Keratinocyte (primary cell): ENCODE measurements at regions not wholly inside any gene's neighbourhood (a gene's known extent, or its start where the extent isn't known, plus 50 kb on each side); places are given as distances from the start of the nearest gene placed in this dataset.
"Not testable (repeated sequence)": the region's sequence is repeated elsewhere in the genome, so short reads cannot be mapped to it uniquely, and the experiment has no call there.

Experiments
- DNase-seq: peaks from one replicate; pipeline ENCODE4 v3.0.0-alpha.2; 2011; ENCODE audit warnings: low read depth, missing footprints, low spot score
- FAIRE-seq: peaks from 2 replicates; lab custom pipeline; 2011; peaks lifted over from hg19 to GRCh38; lab: Jason Lieb, UNC
- H2AFZ ChIP-seq: 2 replicates; pipeline ENCODE4 v1.6.0; 2012; ENCODE audit warnings: low read length, control low read depth, inconsistent platforms; ENCODE audit not compliant: control insufficient read depth
- H3K27ac ChIP-seq: 2 replicates; pipeline ENCODE4 v1.5.1; 2011; ENCODE audit warnings: low read length; ENCODE audit not compliant: control insufficient read depth, insufficient read depth
- H3K27me3 ChIP-seq: 3 replicates; pipeline ENCODE4 v1.6.0; 2011; ENCODE audit warnings: low read length; ENCODE audit not compliant: control insufficient read depth, insufficient read depth; ENCODE audit errors: extremely low read depth
- H3K36me3 ChIP-seq, 2 experiments: 2 replicates in 1 of 2; 3 replicates in 1 of 2; pipeline ENCODE4 v1.5.1; 2011; ENCODE audit warnings: low read length in 2 of 2, mild to moderate bottlenecking in 1 of 2; ENCODE audit not compliant: control insufficient read depth in 2 of 2, insufficient read depth in 2 of 2; ENCODE audit errors: extremely low read depth in 1 of 2
- H3K4me1 ChIP-seq: 3 replicates; pipeline ENCODE4 v1.5.1; 2011; ENCODE audit warnings: low read length; ENCODE audit not compliant: control insufficient read depth, insufficient read depth; ENCODE audit errors: extremely low read depth
- H3K4me2 ChIP-seq: 3 replicates; pipeline ENCODE4 v1.6.0; 2011; ENCODE audit warnings: low read depth, low read length; ENCODE audit not compliant: control insufficient read depth, insufficient read depth; ENCODE audit errors: extremely low read depth
- H3K4me3 ChIP-seq, 3 experiments: fragments of 200-600 bp in 1 of 3; sonication (generic) in 1 of 3; 2 replicates in 2 of 3; 3 replicates in 1 of 3; pipeline ENCODE4 v1.5.1; 2011 to 2016; ENCODE audit warnings: low read length in 3 of 3, mild to moderate bottlenecking in 3 of 3, control low read depth in 2 of 3, inconsistent platforms in 1 of 3, low read depth in 1 of 3, mixed read lengths in 1 of 3, mixed run types in 1 of 3, moderate library complexity in 1 of 3; ENCODE audit not compliant: control insufficient read depth in 2 of 3, insufficient read depth in 2 of 3; ENCODE audit errors: extremely low read depth in 1 of 3
- H3K79me2 ChIP-seq: 2 replicates; pipeline ENCODE4 v1.6.0; 2012; ENCODE audit warnings: low read length; ENCODE audit not compliant: control insufficient read depth, insufficient read depth
- H3K9ac ChIP-seq: 3 replicates; pipeline ENCODE4 v1.6.0; 2011; ENCODE audit warnings: low read length; ENCODE audit not compliant: control insufficient read depth, insufficient read depth; ENCODE audit errors: extremely low read depth
- H3K9me1 ChIP-seq: 3 replicates; pipeline ENCODE4 v1.6.0; 2011; ENCODE audit warnings: low read length; ENCODE audit not compliant: control insufficient read depth, insufficient read depth; ENCODE audit errors: extremely low read depth
- H3K9me3 ChIP-seq: 2 replicates; pipeline ENCODE4 v1.5.1; 2012; ENCODE audit warnings: low read depth, low read length; ENCODE audit not compliant: control insufficient read depth
- H4K20me1 ChIP-seq: 3 replicates; pipeline ENCODE4 v1.6.0; 2011; ENCODE audit warnings: low read length; ENCODE audit not compliant: control insufficient read depth, insufficient read depth; ENCODE audit errors: extremely low read depth
- EZH2 ChIP-seq: IDR thresholded peaks from one replicate; pipeline ENCODE4 v1.6.1; 2012; ENCODE audit warnings: inconsistent platforms, mild to moderate bottlenecking, low read length, moderate library complexity
- dilution Hi-C: fragments of 300-500 bp; cut with MboI; formaldehyde crosslinking; loops from one replicate; pipeline ENCODE4 v1.7.0; 2020; ENCODE audit warnings: low sequenced_read_pairs; ENCODE audit not compliant: extremely low pct_ligation_motif_present
- TF ChIP-seq, protein P1 (sequence below), 3 experiments: IDR thresholded peaks in 1 of 3; conservative IDR thresholded peaks in 1 of 3; optimal IDR thresholded peaks in 1 of 3; 2 replicates in 2 of 3; 3 replicates in 1 of 3; pipeline versions ENCODE3 to v1.5.1; 2011; ENCODE audit warnings: low read length in 3 of 3, mild to moderate bottlenecking in 3 of 3, moderate library complexity in 2 of 3, control low read depth in 1 of 3, inconsistent platforms in 1 of 3; ENCODE audit not compliant: insufficient read depth in 2 of 3; ENCODE audit errors: extremely low read depth in 1 of 3

GRCh38 chr16:72590151-72590937 is 418.4 kb upstream of the PMFBP1 start:
- no peaks in the 10 kb centered on the region for H3K9me1 ChIP-seq
- H3K9me3 ChIP-seq: no peaks in the 10 kb centered on the region
- dilution Hi-C loops: no loop called here
- H4K20me1 ChIP-seq: no peaks in the 10 kb centered on the region
- no peaks in the 10 kb centered on the region for H3K4me1 ChIP-seq
- TF ChIP-seq, protein P1, sequence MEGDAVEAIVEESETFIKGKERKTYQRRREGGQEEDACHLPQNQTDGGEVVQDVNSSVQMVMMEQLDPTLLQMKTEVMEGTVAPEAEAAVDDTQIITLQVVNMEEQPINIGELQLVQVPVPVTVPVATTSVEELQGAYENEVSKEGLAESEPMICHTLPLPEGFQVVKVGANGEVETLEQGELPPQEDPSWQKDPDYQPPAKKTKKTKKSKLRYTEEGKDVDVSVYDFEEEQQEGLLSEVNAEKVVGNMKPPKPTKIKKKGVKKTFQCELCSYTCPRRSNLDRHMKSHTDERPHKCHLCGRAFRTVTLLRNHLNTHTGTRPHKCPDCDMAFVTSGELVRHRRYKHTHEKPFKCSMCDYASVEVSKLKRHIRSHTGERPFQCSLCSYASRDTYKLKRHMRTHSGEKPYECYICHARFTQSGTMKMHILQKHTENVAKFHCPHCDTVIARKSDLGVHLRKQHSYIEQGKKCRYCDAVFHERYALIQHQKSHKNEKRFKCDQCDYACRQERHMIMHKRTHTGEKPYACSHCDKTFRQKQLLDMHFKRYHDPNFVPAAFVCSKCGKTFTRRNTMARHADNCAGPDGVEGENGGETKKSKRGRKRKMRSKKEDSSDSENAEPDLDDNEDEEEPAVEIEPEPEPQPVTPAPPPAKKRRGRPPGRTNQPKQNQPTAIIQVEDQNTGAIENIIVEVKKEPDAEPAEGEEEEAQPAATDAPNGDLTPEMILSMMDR (optimal IDR thresholded peaks at IDR 0.05 in 1 of 3, IDR thresholded peaks at IDR 0.05 in 1 of 3, conservative IDR thresholded peaks at IDR 0.05 in 1 of 3; ENCODE audit: extremely low read depth in 1 of 3, insufficient read depth in 2 of 3, low read length in 3 of 3): no peak
- TF ChIP-seq EZH2: no peak
- H3K79me2 ChIP-seq: no peaks in the 10 kb centered on the region
- H3K27ac ChIP-seq: no peak overlapping the region
- no peak overlapping the region for H2AFZ ChIP-seq
- H3K27me3 ChIP-seq: no peaks in the 10 kb centered on the region
- no peaks in the 10 kb centered on the region for H3K36me3 ChIP-seq
- no peak overlapping the region for H3K4me2 ChIP-seq
- no peak overlapping the region for H3K4me3 ChIP-seq
- no peak overlapping the region for H3K9ac ChIP-seq
- DNase-seq: no peak
- FAIRE-seq: no peak

DNA sequence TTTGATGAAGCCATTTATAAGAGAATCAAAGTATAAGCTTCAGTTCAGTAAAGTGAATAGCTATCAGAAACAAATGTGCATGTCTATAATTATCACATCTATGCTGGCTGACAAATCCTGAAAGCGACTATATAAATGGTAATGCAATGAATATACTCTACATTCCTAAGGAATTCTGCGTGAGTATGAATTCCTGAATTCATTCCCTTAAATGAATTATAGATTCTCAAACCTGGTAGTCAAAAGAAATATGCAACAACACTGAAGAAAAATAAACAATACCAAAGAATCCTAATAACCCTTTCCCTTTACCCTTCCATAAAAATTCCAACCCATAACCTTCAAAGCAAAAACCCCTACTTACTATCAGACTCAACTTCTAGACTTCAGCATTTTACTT is 416.6 kb upstream of the PMFBP1 start:
- TF ChIP-seq, protein P1 (optimal IDR thresholded peaks at IDR 0.05 in 1 of 3, IDR thresholded peaks at IDR 0.05 in 1 of 3, conservative IDR thresholded peaks at IDR 0.05 in 1 of 3; ENCODE audit: extremely low read depth in 1 of 3, insufficient read depth in 2 of 3, low read length in 3 of 3): no peak
- no peak for TF ChIP-seq EZH2
- Histone ChIP-seq H2AFZ (no peak overlapping the region), H3K27ac (no peak overlapping the region), H3K9me3 (no peaks in the 10 kb centered on the region), H3K4me3 (no peak overlapping the region), H3K9ac (no peak overlapping the region), H3K36me3 (no peaks in the 10 kb centered on the region), H3K9me1 (no peaks in the 10 kb centered on the region), H3K79me2 (no peaks in the 10 kb centered on the region), H3K4me2 (no peak overlapping the region), H3K27me3 (no peaks in the 10 kb centered on the region), H4K20me1 (no peaks in the 10 kb centered on the region), H3K4me1 (no peaks in the 10 kb centered on the region)
- FAIRE-seq (no peak), DNase-seq (no peak)
- dilution Hi-C loops: no loop called here

DNA sequence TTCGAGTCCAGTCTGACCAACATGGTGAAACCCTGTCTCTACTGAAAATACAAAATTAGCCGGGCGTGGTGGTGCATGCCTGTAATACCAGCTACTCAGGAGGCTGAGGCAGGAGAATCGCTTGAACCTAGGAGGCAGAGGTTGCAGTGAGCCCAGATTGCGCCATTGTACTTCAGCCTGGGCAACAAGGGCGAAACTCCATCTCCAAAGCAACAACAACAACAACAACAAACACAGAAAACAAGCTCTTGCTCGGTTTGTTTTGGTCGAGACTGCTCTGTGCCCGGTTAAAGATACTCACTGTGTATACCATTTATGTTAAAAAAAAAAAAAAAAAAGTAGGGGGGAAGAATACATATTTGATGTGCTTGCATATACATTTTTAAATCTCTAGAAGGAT is 406.1 kb upstream of the PMFBP1 start:
- DNase-seq, dilution Hi-C loops, FAIRE-seq: not testable (repeated sequence)

More for the DNA sequence above, 406.1 kb upstream of the PMFBP1 start:
- H3K4me2 ChIP-seq, H3K9me1 ChIP-seq, H4K20me1 ChIP-seq, H3K4me1 ChIP-seq, H2AFZ ChIP-seq, H3K27me3 ChIP-seq, H3K4me3 ChIP-seq, H3K27ac ChIP-seq, H3K79me2 ChIP-seq, H3K9ac ChIP-seq, H3K36me3 ChIP-seq, H3K9me3 ChIP-seq: not testable (repeated sequence)
